Stomach (tissue), 8 donors: ENCODE measurements at regions not wholly inside any gene's neighbourhood (a gene's known extent, or its start where the extent isn't known, plus 50 kb on each side); places are given as distances from the start of the nearest gene placed in this dataset.

ENCODE experiments used
- DNase-seq, 2 donors: peaks; one replicate each; pipeline versions ENCODE4 v3.0.0 to v3.0.0-alpha.2; 2013 to 2019
- H3K27ac ChIP-seq, 5 donors: fragments of 200-600 bp in 4 of 5; sonication (generic) in 4 of 5; one replicate each; pipeline ENCODE4 v1.5.1; 2013 to 2019; ENCODE audit warnings: mild to moderate bottlenecking in 1 of 5, moderate library complexity in 1 of 5
- H3K27me3 ChIP-seq, 3 donors: fragments of 200-600 bp; sonication (generic); one replicate each; pipeline ENCODE4 v1.5.1; 2017 to 2019; ENCODE audit warnings: mixed run types in 1 of 3
- H3K36me3 ChIP-seq, 4 donors: fragments of 200-600 bp; sonication (generic); 1 replicate in 3 of 4; 2 replicates in 1 of 4; pipeline ENCODE4 v1.5.1; 2016 to 2019
- H3K4me1 ChIP-seq, 4 donors: fragments of 200-600 bp; sonication (generic); one replicate each; pipeline ENCODE4 v1.5.1; 2016 to 2019
- H3K4me3 ChIP-seq, 4 donors: fragments of 200-600 bp; sonication (generic) in 3 of 4; one replicate each; pipeline ENCODE4 v1.5.1; 2016 to 2019; ENCODE audit warnings: mild to moderate bottlenecking in 1 of 4
- H3K9me3 ChIP-seq, 4 donors: fragments of 200-600 bp; sonication (generic); one replicate each; pipeline ENCODE4 v1.5.1; 2016 to 2019
- CTCF ChIP-seq, 7 experiments: fragments of 450-650 bp in 4 of 7; fragments of 200-600 bp in 3 of 7; sonication (generic) in 3 of 7; IDR thresholded peaks; one replicate each; pipeline ENCODE4 v1.5.1; 2016 to 2019; ENCODE audit warnings: antibody characterized with exemption in 7 of 7, control low read depth in 2 of 7, mild to moderate bottlenecking in 1 of 7
- EP300 ChIP-seq: sonication (generic); formaldehyde crosslinking; IDR thresholded peaks from one replicate; pipeline ENCODE4 v1.6.1; 2017; ENCODE audit warnings: antibody characterized with exemption
- POLR2A ChIP-seq, 4 donors: fragments of 450-650 bp; IDR thresholded peaks; one replicate each; pipeline ENCODE4 v1.6.1; 2016; ENCODE audit warnings: antibody characterized with exemption in 4 of 4, control low read depth in 2 of 4, mild to moderate bottlenecking in 1 of 4, moderate library complexity in 1 of 4
- POLR2AphosphoS5 ChIP-seq, 3 donors: sonication (generic); formaldehyde crosslinking; IDR thresholded peaks; one replicate each; pipeline ENCODE4 v1.6.1; 2016; ENCODE audit warnings: antibody characterized with exemption in 3 of 3
- WGBS, 5 donors: extraction: QIAGEN DNeasy Blood & Tissue Kit in 3 of 5; methylation state at CpG; one replicate each; pipeline versions ENCODE4 v1.1.5 to v1.1.7; 2013 to 2018; 5-methylcytosine and 5-hydroxymethylcytosine counted together
- intact Hi-C: fragments of 100-400 bp; cut with DNase I; formaldehyde crosslinking; loops from one replicate; pipeline ENCODE4 v1.15.1; 2023; ENCODE audit warnings: low total_unique reads
- donor health status: healthy with polysubstance abuse.
- donor health status: Bipolar disorder and iron deficiency.
- donor health status: healthy.

GRCh38 chr9:27847380-27847779 lies 274.1 kb upstream of the C9orf72 start:
- intact Hi-C loops = no loop called here
- no peak overlapping the region for H3K27ac ChIP-seq
- H3K4me1 ChIP-seq = no peaks in the 10 kb centered on the region
- no peak for DNase-seq
- H3K27me3 ChIP-seq = no peaks in the 10 kb centered on the region
- H3K9me3 ChIP-seq = no peaks in the 10 kb centered on the region
- TF ChIP-seq CTCF (IDR thresholded peaks at IDR 0.05) (no peak), POLR2AphosphoS5 (IDR thresholded peaks at IDR 0.05) (no peak), EP300 (no peak), POLR2A (IDR thresholded peaks at IDR 0.05) (no peak)
- H3K4me3 ChIP-seq = no peak overlapping the region
- no peaks in the 10 kb centered on the region for H3K36me3 ChIP-seq

- intact Hi-C loops = no loop called here
- H3K4me1 ChIP-seq = no peaks in the 10 kb centered on the region
- 25 to 74% (median 39%) methylated on average over 1 of the region's 1 CpG for WGBS, 5 donors
- DNase-seq = peak in 1 of 2 donors; percentile 37
- TF ChIP-seq POLR2AphosphoS5 (IDR thresholded peaks at IDR 0.05) (no peak), POLR2A (IDR thresholded peaks at IDR 0.05) (no peak), CTCF (IDR thresholded peaks at IDR 0.05) (no peak), EP300 (no peak)
- H3K9me3 ChIP-seq = no peaks in the 10 kb centered on the region
- no peaks in the 10 kb centered on the region for H3K27me3 ChIP-seq
- no peaks in the 10 kb centered on the region for H3K36me3 ChIP-seq
- no peak overlapping the region for H3K4me3 ChIP-seq
- no peak overlapping the region for H3K27ac ChIP-seq
These were observed 274.5 kb upstream of the C9orf72 start for GRCh38 chr9:27847818-27848217.

GRCh38 chr9:27848315-27848714 lies 275.0 kb upstream of the C9orf72 start:
- Histone ChIP-seq H3K4me3 (no peak overlapping the region), H3K36me3 (no peaks in the 10 kb centered on the region), H3K9me3 (no peaks in the 10 kb centered on the region), H3K4me1 (no peaks in the 10 kb centered on the region), H3K27ac (no peak overlapping the region), H3K27me3 (no peaks in the 10 kb centered on the region)
- TF ChIP-seq POLR2AphosphoS5 (IDR thresholded peaks at IDR 0.05) (no peak), EP300 (no peak), CTCF (IDR thresholded peaks at IDR 0.05) (no peak)
- intact Hi-C loops = no loop called here
- 87 to 96% (median 92%) methylated on average over 2 of the region's 2 CpGs for WGBS, 5 donors
- DNase-seq = no peak

GRCh38 chr9:27851858-27852257 lies 278.6 kb upstream of the C9orf72 start:
- no peaks in the 10 kb centered on the region for H3K9me3 ChIP-seq
- no peaks in the 10 kb centered on the region for H3K36me3 ChIP-seq
- TF ChIP-seq POLR2AphosphoS5 (IDR thresholded peaks at IDR 0.05) (no peak), CTCF (IDR thresholded peaks at IDR 0.05) (no peak), POLR2A (IDR thresholded peaks at IDR 0.05) (no peak), EP300 (no peak)
- no peaks in the 10 kb centered on the region for H3K27me3 ChIP-seq
- no peaks in the 10 kb centered on the region for H3K4me1 ChIP-seq
- DNase-seq = no peak
- WGBS, 5 donors = 18 to 57% (median 35%) methylated on average over 1 of the region's 1 CpG
- no peak overlapping the region for H3K27ac ChIP-seq
- H3K4me3 ChIP-seq = no peak overlapping the region
- intact Hi-C loops = no loop called here
